ENCODE measurements at regions not wholly inside any gene's neighbourhood (a gene's known extent, or its start where the extent isn't known, plus 50 kb on each side); places are given as distances from the start of the nearest gene placed in this dataset.

- Mint-ChIP-seq H3K4me1 (no peaks in the 10 kb centered on the region), H3K9me3 (no peaks in the 10 kb centered on the region), H3K27ac (no peak overlapping the region), H3K36me3 (no peaks in the 10 kb centered on the region), H3K4me3 (no peak overlapping the region), H3K27me3 (no peaks in the 10 kb centered on the region)
- DNase-seq = no peak
Measured at GRCh38 chr20:60648556-60648955, 603.5 kb upstream of the CDH4 start.

GRCh38 chr20:60649541-60649940 lies 602.5 kb upstream of the CDH4 start:
- Mint-ChIP-seq H3K9me3 (peaks cover 2% of the 10 kb centered on the region), H3K4me1 (no peaks in the 10 kb centered on the region), H3K27me3 (no peaks in the 10 kb centered on the region), H3K4me3 (no peak overlapping the region), H3K27ac (no peak overlapping the region), H3K36me3 (no peaks in the 10 kb centered on the region)
- DNase-seq = no peak

GRCh38 chr20:60650087-60650486 lies 602.0 kb upstream of the CDH4 start:
- H3K4me1 Mint-ChIP-seq = no peaks in the 10 kb centered on the region
- H3K4me3 Mint-ChIP-seq = no peak overlapping the region
- peaks cover 2% of the 10 kb centered on the region for H3K9me3 Mint-ChIP-seq
- no peak overlapping the region for H3K27ac Mint-ChIP-seq
- H3K27me3 Mint-ChIP-seq = no peaks in the 10 kb centered on the region
- no peaks in the 10 kb centered on the region for H3K36me3 Mint-ChIP-seq
- DNase-seq = no peak

DNA sequence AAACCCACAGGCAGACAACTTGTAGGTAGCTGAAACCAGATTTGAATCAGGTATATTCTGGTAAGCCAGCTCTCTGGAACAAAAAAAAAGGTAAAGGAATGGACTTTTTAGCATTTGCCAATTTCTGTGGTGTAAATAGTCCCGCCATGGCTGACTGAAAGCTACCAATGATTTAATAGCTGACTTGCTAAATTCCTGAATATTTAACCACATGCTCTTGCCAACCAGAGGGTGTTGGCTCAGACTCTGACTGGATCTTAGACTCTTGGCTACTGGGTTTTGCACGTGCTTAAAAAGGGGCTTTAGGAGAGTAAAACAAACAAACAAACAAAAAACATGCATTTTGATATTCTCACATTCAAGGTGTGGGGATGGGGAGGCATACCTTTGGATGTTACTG lies 600.0 kb upstream of the CDH4 start:
- H3K9me3 Mint-ChIP-seq = peaks cover 2% of the 10 kb centered on the region
- no peaks in the 10 kb centered on the region for H3K36me3 Mint-ChIP-seq
- no peak overlapping the region for H3K4me3 Mint-ChIP-seq
- H3K27ac Mint-ChIP-seq = no peak overlapping the region
- no peak for DNase-seq
- H3K27me3 Mint-ChIP-seq = no peaks in the 10 kb centered on the region
- no peaks in the 10 kb centered on the region for H3K4me1 Mint-ChIP-seq

DNA sequence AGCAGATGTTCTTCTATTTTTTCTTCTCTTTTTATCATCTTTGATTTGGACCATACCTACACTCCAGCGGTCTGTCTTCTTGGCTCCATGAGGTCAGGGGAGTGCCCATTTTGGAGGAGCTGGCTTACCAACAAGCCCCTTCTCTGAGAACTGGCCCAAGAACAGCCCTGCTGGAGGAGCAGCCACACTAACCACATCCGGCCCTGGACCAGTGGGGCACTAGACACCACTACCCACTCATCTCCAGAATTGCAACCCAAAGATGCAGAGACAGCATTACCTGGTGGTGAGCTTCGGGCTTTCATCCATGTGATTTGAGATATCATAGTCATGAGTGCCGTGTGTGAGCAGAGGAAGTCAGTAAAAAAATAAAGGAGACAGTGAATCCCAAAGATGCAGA lies 599.4 kb upstream of the CDH4 start:
- Mint-ChIP-seq H3K27me3 (no peaks in the 10 kb centered on the region), H3K27ac (no peak overlapping the region), H3K9me3 (peaks cover 2% of the 10 kb centered on the region), H3K4me3 (no peak overlapping the region), H3K4me1 (no peaks in the 10 kb centered on the region), H3K36me3 (no peaks in the 10 kb centered on the region)
- DNase-seq = no peak

- Mint-ChIP-seq H3K27me3 (peaks cover 3% of the 10 kb centered on the region), H3K4me1 (no peaks in the 10 kb centered on the region), H3K36me3 (no peaks in the 10 kb centered on the region), H3K9me3 (peaks cover 2% of the 10 kb centered on the region), H3K27ac (no peak overlapping the region), H3K4me3 (no peak overlapping the region)
- DNase-seq = no peak
Measured at GRCh38 chr20:60653111-60653845, 598.8 kb upstream of the CDH4 start.

GRCh38 chr20:60658681-60659080 lies 593.4 kb upstream of the CDH4 start:
- Mint-ChIP-seq H3K36me3 (no peaks in the 10 kb centered on the region), H3K9me3 (peaks cover 2% of the 10 kb centered on the region), H3K27me3 (peaks cover 7% of the 10 kb centered on the region), H3K27ac (no peak overlapping the region), H3K4me1 (no peaks in the 10 kb centered on the region), H3K4me3 (no peak overlapping the region)
- no peak for DNase-seq

DNA sequence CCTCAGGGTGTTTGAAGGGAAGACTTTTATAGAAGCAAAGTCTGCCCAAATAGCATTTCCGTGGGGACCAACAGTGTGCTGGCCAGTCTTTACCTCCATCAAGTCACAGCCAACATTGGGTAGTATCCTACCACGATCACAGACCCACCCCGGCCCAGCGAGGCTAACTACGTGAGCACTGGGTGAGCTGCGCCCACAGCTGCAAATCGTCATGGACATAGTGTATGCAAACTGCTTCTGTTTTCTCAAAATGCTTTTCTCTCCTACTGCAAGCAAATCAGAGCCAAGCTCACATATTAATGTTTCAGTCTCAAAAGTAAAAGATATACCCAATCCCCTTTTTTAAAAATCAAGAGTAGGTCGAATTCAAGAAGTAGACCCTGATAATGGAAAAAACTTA lies 592.8 kb upstream of the CDH4 start:
- DNase-seq = no peak
- H3K27me3 Mint-ChIP-seq = peaks cover 7% of the 10 kb centered on the region
- H3K4me3 Mint-ChIP-seq = no peak overlapping the region
- no peaks in the 10 kb centered on the region for H3K4me1 Mint-ChIP-seq
- no peaks in the 10 kb centered on the region for H3K36me3 Mint-ChIP-seq
- H3K9me3 Mint-ChIP-seq = peaks cover 2% of the 10 kb centered on the region
- no peak overlapping the region for H3K27ac Mint-ChIP-seq

DNA sequence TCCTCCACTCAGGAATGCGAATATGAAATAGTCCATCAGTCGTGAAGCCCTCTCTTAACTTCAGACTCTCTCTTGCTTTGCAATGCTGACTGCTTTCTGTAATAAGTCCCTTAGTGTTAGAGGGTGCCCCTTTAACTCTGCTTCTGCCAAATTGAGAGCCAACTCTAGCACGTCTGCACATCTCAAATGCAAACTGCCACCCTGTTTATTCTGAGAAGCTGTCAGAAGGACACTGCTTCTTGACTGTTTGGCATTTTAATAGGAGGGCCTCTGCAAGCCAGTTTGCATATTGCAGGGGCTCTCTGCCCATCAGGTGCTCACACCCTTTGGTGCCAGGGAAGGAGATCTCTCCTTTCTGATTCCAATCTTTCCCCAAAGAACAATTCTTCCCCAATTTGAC lies 589.8 kb upstream of the CDH4 start:
- Mint-ChIP-seq H3K4me3 (no peak overlapping the region), H3K27me3 (peaks cover 7% of the 10 kb centered on the region), H3K27ac (no peak overlapping the region), H3K9me3 (no peaks in the 10 kb centered on the region), H3K36me3 (no peaks in the 10 kb centered on the region), H3K4me1 (no peaks in the 10 kb centered on the region)
- no peak for DNase-seq

GRCh38 chr20:60664106-60664505 lies 588.0 kb upstream of the CDH4 start:
- DNase-seq = no peak
- Mint-ChIP-seq H3K27me3 (peaks cover 4% of the 10 kb centered on the region), H3K36me3 (no peaks in the 10 kb centered on the region), H3K9me3 (no peaks in the 10 kb centered on the region), H3K27ac (no peak overlapping the region), H3K4me1 (no peaks in the 10 kb centered on the region), H3K4me3 (no peak overlapping the region)

GRCh38 chr20:60667641-60668040 lies 584.4 kb upstream of the CDH4 start:
- H3K27me3 Mint-ChIP-seq = no peaks in the 10 kb centered on the region
- no peak for DNase-seq
- H3K27ac Mint-ChIP-seq = no peak overlapping the region
- no peaks in the 10 kb centered on the region for H3K4me1 Mint-ChIP-seq
- H3K4me3 Mint-ChIP-seq = no peak overlapping the region
- H3K36me3 Mint-ChIP-seq = no peaks in the 10 kb centered on the region
- H3K9me3 Mint-ChIP-seq = no peaks in the 10 kb centered on the region

- H3K27me3 Mint-ChIP-seq = no peaks in the 10 kb centered on the region
- H3K36me3 Mint-ChIP-seq = no peaks in the 10 kb centered on the region
- H3K9me3 Mint-ChIP-seq = no peaks in the 10 kb centered on the region
- DNase-seq = no peak
- no peak overlapping the region for H3K4me3 Mint-ChIP-seq
- H3K4me1 Mint-ChIP-seq = no peaks in the 10 kb centered on the region
- no peak overlapping the region for H3K27ac Mint-ChIP-seq
Measured at GRCh38 chr20:60669211-60669610, 582.9 kb upstream of the CDH4 start.

DNA sequence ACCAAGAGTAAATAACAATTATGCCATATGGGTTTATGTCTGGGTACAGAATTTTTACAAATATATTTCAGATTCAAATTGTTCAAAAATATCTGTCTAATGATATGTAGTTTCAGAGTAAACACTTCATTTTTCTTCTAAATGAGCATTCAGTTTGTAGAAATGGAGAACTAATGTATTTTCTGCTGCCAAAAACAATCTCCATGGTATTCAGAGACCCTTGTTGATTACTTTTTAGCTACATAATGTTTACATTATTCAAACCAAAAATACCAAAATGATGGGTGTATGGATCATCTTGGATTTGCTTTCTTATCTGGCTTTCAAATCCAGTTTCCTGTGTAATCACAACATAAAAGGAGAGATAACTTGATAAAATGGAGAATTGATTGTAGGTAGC lies 576.0 kb upstream of the CDH4 start:
- H3K27me3 Mint-ChIP-seq = peaks cover 11% of the 10 kb centered on the region
- no peak overlapping the region for H3K4me3 Mint-ChIP-seq
- no peaks in the 10 kb centered on the region for H3K9me3 Mint-ChIP-seq
- no peak overlapping the region for H3K27ac Mint-ChIP-seq
- no peaks in the 10 kb centered on the region for H3K36me3 Mint-ChIP-seq
- H3K4me1 Mint-ChIP-seq = no peaks in the 10 kb centered on the region
- no peak for DNase-seq

- H3K9me3 Mint-ChIP-seq = no peaks in the 10 kb centered on the region
- no peaks in the 10 kb centered on the region for H3K4me1 Mint-ChIP-seq
- no peak overlapping the region for H3K4me3 Mint-ChIP-seq
- no peak for DNase-seq
- H3K36me3 Mint-ChIP-seq = no peaks in the 10 kb centered on the region
- peaks cover 11% of the 10 kb centered on the region for H3K27me3 Mint-ChIP-seq
- no peak overlapping the region for H3K27ac Mint-ChIP-seq
Measured at GRCh38 chr20:60677819-60678218, 574.2 kb upstream of the CDH4 start.

- Mint-ChIP-seq H3K4me3 (no peak overlapping the region), H3K9me3 (no peaks in the 10 kb centered on the region), H3K27me3 (peaks cover 11% of the 10 kb centered on the region), H3K27ac (no peak overlapping the region), H3K36me3 (no peaks in the 10 kb centered on the region), H3K4me1 (no peaks in the 10 kb centered on the region)
- no peak for DNase-seq
Measured at GRCh38 chr20:60680554-60680953, 571.5 kb upstream of the CDH4 start.

DNA sequence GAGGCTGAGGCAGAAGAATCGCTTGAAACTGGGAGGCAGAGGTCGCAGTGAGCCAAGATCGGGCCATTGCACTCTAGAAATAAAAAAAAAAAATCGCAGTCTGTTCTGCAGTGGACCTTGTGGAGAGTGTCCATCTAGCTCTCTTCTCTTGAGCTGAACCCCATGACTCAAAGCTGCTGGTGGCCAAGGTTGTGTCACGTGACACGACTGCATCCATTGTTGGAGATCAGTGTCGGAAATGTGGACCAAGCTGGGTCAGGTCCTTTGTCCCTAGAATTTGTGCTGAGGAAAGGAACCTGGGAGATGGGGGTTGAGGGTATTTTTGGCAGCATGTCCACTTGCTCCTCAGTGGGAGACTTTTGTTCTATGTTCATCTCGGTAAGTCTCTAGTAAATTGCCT lies 564.8 kb upstream of the CDH4 start:
- no peak for DNase-seq
- Mint-ChIP-seq H3K27ac (no peak overlapping the region), H3K27me3 (peaks cover 19% of the 10 kb centered on the region), H3K36me3 (no peaks in the 10 kb centered on the region), H3K4me3 (no peak overlapping the region), H3K4me1 (no peaks in the 10 kb centered on the region), H3K9me3 (no peaks in the 10 kb centered on the region)

Measured in activated naive CD8-positive, alpha-beta T cell treated with anti-CD3 and anti-CD28 coated beads for 36 hours (primary cell).